Left renal cortex interstitium (tissue), 4 donors: ENCODE measurements at regions not wholly inside any gene's neighbourhood (a gene's known extent, or its start where the extent isn't known, plus 50 kb on each side); places are given as distances from the start of the nearest gene placed in this dataset.

Experiments
- DNase-seq, 4 donors: peaks; one replicate each; pipeline ENCODE4 v3.0.0-alpha.2; 2013; ENCODE audit warnings: low read depth in 4 of 4, low spot score in 2 of 4, missing footprints in 1 of 4

DNA sequence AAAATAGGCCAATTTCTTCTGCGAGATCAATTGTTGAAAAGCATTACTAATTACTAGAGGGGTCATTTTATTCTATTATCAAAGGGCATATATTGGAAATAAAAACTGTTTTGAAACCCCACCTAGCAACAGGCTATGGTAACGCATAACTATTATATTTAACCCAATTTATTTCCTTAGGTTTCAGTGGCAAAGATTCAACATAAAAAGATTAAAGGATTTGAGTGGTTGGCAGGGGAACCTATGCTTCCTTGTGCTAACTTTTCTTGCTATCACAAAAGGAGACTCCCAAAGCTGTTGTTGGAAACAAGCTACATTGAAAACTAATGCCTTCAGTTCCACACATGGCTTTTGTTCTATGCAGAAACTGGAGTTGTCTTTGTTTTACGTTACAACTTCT lies 166.9 kb upstream of the KLF3 start:
- DNase-seq: no peak

DNA sequence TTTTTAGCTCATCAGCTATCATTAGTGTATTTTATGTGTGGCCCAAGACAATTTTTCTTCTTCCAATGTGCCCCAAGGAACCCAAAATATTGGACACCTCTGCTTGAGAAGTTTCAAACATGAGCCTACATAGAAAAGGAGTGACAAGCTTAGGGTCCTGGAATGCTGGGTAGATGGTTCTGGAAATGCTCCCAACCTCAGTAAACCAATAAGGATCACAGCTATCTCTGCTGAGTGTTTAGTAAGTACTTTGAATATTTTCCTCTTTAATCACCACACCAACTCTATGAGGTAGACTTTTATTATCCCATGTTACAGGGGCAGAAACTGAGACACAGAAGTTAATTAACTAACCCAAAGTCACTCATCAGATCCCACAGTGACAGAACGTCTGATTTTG lies 164.9 kb upstream of the KLF3 start:
- no peak for DNase-seq

DNA sequence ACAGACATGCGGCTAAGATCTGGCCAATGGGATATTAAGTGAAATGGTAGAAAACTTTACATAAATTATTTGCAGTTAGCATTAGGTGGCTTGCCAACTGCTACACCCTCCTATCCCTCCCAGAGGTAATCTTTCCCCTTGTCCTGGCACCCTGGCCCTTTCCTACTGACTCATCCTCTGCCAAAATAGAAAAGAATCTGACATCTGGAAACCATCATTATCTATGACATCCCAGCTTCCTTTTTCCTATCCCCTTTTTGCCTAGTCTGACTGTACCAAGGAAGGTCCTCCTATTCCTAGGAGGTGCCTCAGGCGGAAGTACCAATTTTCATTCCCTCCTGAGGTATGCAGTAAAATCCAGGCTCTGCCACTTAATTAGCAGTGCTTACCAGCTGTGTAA lies 163.6 kb upstream of the KLF3 start:
- DNase-seq: no peak

DNA sequence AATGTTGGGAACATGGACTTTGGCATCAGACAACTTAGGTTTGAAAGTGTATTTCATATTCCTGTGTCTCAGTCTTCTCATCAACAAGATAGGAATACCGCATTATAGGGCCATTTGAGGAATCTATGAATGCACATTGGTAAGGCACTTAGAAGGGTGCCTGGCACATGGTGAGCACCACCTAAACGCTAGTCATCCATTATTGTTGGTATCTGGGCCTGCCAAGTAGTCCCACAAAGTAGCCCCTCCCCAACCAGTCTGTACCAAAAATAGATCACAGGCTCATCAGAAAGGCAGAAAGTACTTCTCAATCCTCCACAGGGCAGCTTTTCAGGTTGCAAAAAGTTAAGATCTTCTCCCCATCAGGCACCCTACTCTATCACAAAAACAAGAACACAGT lies 162.3 kb upstream of the KLF3 start:
- no peak for DNase-seq

DNA sequence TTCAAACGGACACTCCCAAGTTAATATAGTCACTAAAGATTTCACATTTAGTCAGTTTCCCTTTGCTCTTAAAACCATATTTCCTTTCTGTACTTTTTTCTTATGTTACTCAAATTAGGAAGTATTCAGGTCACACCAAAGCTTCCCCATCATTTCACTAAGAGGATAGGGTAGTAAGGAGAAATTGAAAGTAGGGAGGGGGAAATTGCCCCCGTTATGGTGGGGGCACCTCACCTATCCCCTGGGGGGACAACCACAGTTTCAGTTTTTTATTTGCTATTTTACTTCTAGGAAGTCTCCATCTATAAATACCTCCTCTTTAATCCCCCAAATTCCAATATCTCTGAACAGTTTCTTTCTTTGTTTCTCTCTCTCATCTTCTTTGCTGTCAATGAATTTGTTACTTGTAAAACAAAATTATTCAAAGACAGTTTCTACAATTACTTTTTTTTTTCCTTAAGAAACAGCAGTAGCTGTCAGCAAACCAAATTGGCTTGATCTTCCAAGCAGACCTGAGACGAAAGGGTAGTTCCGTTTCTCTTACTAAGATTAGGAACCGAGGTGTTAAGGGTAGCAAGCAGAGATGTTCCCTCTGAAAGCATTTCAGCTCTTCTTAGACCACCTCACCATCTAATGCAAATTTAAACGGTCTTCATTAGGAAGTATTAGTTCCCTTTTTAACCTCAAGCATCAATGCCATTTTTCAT lies 160.2 kb upstream of the KLF3 start:
- DNase-seq: no peak

DNA sequence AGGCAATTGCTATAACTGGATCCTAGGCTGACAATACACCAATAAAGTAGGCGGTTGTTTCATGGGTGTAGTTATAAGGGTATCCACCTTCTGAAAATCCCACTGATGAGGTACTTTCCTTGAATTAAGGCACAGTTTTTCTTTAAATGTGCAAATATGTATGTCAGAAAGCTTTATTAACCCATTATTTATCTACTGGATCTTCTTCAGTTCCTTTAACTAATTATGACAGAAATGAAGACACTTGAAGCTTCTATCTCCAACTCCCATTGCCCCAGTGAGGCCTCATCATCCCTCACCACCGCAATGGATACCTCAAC lies 159.6 kb upstream of the KLF3 start:
- no peak for DNase-seq

DNA sequence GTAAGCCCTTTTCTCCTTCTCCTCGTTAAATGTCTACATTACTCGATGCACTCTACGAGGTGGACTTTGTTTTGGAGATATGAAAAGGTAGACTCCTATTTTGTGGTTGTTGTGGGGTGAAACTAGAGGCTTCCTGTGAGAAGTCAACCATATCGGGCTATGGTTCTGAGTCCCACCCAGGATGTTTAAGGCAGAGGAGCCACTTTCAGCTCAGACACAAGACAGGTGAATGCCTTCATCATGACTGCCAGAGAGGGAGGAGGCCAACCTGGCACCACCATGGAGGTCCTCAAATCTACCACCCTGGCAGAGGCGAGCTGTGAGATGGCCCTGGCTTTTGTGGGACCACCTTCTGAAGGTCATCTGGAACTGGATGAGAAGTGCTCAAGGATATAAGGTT lies 154.4 kb upstream of the KLF3 start:
- DNase-seq: no peak

DNA sequence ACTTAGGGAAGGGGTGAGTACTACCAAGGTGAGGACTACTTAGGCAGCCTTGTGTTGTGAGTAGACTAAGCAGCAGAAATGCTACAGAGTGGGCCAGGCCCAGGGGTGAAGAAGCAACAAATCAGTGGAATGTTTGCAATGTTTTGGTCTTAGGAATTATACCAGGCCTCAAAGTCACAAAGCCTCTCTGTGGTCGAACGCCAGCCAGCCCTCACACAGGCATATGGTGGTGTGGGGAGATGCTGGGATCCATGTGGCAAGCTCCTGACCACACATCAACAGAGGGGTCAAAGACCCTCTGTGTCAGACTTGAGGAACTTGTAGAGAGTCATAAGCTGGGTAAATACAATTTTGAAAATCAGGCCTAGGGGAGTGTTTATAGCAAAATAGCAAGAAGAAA lies 153.8 kb upstream of the KLF3 start:
- no peak for DNase-seq

DNA sequence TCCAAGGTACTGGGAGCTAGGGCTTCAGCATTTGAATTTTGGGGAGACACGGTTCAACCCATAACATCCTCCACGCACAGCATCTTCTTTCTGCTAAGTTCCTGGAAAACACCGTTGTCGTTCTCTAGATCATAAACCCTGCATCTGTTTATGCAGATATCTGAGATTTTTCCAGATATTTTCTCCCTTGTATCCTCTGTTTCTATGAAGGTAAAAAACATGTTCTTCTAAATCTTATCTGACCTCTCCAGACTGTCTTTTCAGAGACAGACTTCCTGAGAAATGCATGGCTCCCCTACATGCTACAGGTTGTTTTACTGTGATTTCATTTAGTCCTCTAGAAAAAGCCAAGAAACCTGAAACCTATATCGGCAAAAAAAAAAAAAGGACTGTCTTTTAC lies 152.3 kb upstream of the KLF3 start:
- no peak for DNase-seq

DNA sequence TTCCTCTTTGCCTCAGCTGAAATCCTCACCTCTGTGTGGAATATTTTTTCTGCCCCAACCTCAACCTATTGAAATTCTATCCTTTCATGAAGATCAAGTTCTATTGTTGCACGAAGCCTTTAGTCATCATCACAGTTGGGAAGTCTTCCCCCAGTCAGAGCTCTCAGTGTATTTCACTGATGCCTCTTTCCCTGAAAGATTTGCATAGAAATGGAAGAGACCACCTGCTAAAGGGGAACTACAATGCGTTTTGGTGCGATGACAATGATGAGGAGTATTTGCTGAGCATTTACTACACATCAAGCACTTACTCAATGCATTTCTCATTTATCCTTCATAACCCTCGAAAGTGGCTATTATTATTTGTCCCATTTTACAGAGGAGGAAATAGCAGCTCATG lies 151.2 kb upstream of the KLF3 start:
- DNase-seq: no peak

DNA sequence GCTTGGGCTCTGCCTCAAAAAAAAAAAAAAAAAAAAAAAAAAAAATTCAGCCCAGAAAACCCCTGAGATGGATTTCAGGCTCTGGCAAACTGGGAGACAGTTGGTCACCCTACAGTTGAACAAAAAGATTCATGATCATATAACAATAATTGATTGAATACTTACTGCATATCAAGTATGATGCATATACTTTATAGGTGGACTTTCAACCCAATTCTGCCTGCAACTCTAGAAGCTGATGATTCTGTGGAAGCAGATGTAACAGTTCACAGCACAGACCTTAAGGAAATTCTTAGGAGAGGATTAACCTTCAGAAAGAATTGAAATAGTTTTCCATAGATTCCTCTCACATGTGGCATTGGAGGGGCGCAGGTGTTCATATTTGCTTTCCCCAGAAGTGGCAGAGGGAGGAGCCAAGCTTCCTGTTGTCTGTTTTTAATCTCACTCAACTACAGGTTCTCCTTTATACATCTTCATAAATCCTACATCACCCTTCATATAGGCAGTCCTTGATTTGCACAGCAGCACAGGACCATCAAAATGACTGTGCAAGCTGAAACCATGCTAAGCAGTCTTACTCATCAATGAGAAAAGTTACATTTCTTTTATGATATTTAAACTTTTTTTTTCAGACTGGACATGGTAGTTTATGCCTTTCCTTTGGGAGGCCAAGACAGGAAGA lies 149.4 kb upstream of the KLF3 start:
- no peak for DNase-seq

DNA sequence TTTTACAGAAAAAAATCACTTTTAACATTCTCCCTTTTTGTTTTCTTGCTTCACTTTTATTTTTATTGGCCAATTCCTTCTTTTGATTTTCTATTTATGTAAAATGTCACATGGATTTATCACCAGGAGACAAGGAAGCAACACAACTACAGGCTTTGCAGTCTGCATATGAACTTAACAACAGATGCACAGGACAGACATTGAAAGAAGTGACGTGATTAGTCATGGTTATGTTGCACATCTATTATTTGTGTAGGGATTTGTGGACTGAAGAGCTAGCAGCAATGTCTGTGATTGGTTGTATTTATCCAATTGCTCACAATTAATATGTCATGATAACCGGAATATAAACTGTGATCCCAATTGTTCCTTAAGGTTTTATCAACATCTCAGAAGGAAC lies 147.8 kb upstream of the KLF3 start:
- no peak for DNase-seq

DNA sequence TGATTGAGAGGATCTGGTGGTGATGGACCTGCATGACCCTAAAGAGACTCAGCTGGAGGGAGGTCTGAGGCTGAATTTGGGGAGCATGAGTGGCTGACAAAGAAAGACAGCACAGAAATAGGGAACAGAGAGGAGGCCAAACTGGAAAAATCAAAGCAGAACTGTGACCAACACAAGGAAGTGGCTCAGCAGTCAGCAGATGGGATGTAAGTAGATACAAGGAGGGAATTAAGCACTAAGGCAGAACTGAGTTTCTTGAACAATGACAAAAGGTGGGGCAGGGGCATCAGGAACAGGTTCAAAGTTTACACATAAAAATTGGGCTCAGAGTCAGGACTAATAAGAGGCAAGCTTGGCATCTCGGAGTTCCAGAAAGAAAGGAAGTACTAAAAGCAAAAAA lies 144.3 kb upstream of the KLF3 start:
- DNase-seq: no peak

DNA sequence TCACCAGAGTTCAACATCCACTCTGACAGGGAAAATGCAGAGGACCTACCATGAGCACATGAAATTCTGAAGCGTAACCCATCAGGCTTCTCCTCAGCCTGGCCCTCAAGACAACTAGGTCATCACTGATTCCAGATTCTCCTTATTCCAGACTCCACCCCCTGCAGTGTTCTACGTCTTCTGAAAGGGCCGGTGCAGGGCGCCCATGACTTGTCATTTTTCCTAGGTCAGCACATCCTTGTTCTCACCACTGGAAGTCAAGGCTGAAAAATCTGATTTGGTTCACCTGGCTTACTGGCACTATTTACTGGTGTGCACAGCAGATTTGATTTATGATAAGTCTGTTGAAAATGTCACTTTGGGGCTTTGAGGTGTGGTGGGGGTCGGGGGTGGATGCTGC lies 140.9 kb upstream of the KLF3 start:
- no peak for DNase-seq

DNA sequence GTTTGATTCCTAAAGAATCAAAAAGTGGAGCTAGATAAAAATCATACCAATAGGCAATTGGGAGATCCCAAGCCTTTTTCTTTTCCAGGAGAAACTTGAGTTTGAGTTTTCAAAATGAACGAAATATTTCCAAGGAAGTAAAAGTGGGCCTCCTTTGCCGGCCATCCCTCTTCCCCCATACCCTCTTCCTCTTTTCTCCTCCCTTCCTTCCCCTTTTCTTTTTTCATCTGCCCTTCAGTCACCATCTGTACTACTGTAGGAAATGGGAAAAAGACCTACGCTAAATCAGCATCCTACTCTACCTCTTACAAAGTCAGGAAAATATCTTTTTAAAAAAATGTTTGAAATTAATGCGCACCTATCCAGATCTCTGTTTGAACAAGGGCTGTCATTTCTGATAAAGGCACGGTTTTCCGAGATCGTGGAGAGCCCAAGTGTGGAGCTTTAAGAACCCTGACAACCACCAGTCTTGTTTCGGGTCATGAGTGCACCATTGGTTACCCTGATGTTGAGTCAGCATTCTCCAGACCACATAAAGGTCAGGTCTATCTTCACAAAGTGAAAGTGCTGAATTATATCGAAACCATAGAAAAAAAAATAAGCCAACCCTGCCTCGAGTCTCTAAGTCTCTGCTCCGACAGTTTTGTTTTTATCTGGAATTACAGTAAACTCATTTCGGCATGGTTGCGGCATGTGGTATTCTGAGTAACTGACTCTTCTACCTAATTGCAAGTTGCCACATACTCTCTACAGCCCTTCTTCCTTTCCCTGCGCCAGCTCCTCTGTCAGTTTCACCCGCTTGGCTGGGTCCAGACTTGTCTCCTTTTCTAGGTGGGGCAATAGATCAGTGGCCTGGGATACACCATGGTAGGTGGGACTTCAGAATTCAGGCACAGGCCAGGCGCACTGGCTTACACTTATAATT lies 140.2 kb upstream of the KLF3 start:
- no peak for DNase-seq

DNA sequence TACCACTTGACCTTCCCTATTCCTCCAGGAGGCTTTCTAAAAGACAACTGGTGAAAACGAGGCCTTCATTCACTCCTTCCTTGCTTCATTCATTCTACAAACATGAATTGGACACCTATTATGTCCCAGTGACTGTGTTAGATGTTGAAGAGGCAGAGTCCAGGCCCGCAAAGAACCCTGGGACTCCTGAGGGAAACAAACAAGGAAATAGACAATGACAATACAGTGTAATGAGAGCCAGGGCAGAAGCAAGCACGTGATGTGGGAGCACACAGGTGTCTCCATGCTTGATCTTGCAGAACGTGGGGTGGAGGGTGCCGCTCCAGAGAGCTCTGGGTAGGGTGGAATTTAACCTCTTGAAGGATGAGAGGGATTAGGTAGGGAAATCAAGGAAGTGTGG lies 137.6 kb upstream of the KLF3 start:
- DNase-seq: no peak

DNA sequence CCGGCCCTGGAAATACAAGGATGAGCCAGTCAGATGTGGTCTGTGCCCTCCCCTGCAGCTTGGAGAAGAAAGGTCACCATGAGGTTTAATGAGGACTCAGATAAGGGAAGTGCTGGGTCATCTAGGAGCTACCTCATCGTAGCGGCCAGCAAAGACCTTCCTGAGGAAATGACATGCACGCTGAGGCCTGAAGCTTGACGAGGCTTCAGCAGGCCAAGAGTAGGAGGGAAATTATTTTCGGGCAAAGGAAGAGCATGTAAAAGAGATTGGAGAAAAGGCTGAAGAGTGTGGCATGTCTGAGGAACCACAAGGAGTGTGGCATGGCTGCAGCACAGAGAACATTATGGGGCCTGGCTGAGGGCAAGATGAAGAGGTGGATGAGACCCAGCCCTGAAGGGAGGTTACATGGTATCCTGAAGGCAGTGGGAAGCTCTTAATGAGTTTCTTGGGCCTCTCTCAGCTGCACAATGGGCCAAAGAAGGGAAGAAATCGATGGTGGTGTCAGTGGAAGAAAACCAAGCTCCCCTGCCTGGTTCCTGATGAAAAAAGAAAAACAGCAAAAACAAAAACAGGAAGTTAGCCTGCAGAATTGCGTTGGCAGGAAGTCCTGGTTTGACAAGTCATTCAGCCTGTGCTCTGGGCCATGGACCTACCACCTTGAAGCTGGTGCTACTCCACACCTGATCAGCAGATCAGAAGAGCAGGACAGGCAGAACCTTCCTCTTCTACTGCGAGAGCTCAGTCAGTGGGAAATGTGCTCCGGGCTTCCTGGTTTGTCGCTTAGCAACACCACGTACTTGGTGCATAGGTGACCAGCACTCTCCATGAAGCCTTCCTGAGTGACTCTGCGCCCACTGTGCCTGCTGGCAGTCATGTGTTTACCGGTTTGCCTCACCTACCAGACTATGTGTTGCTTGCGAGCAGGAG lies 134.5 kb upstream of the KLF3 start:
- DNase-seq: peak in 2 of 4 donors; percentile 19 to 28

DNA sequence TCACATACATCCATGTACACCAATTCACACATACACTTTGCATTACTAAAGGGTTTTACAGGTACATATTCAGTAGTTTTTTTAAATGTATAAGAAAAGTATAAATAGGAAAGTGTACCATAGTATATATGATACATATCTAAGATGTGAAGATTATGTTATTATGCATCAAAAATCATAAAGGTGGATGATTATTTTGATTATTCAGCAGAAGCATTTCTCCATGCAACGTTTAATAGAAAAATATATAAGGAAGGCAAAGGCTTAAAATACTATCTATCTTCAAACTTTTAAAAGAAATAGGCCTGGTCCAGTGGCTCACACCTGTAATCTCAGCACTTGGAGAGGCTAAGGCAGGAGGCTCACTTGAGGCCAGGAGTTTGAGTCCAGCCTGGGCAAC lies 133.5 kb upstream of the KLF3 start:
- no peak for DNase-seq

DNA sequence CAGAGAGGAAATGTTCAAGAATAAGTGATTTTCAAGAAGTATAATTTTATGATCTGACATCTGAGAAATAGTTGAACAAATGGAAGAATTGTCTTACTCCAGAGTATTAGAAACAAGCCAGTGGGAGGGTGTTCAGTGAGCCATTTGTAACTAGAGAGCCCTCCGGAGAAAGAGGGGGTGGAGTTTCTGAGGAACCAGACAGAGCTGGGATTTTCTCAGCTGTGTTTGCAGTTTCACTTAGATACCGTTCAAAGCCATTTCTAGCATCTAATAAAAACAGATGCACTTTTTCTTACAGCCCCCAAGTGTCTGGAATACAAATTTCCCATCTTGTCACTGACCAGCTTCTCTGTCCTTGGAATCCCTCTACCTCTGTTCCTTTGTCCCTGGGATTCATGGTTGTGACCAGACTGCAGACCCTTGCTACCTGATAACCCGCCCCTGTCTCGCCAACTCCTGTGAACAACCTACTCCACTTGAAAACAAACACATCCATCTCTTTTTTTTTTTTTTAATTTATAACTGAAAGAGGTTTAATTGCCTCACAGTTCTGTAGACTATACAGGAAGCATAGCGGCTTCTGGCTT lies 132.8 kb upstream of the KLF3 start:
- DNase-seq: peak; percentile 42 to 64 (median 56)

DNA sequence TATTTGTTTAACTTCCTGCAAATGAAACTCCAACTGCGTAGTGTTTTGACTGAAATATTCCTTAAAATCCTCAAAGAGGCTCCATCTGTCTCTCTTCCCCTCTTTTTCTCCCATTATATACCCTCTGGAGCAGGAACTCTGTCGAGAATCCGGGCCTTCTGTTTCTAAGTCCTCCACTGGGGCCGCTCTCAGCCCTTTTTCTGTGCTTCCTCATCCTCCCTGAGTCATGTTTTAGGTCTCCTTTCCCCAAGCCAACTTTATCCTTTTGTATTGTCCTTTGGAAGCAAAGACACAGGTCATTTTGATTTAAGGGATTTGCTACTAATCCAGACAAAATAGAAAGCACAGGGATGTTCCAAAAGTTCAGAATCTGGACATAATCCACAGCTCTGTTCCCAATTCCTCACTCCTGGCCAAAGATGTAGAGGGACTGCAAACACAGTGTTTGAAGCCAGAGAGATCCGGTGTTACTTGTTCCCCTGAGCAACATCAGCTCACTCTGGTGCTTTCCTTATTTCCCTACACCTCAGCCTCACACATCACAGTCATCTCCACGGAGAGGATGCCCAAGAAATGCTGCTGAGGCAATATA lies 131.0 kb upstream of the KLF3 start:
- no peak for DNase-seq
